CD4-positive, alpha-beta T cell treated with Interleukin-17A for 1 hour (primary cell): ENCODE measurements at regions not wholly inside any gene's neighbourhood (a gene's known extent, or its start where the extent isn't known, plus 50 kb on each side); places are given as distances from the start of the nearest gene placed in this dataset.

Experiments used
- DNase-seq: peaks from one replicate; pipeline ENCODE4 v3.0.0-alpha.2; 2020

- no peak for DNase-seq
Measured at GRCh38 chr6:19041906-19042305, 654.8 kb downstream of the RNF144B start.

- no peak for DNase-seq
Measured at GRCh38 chr6:19042420-19042819, 655.3 kb downstream of the RNF144B start.

DNA sequence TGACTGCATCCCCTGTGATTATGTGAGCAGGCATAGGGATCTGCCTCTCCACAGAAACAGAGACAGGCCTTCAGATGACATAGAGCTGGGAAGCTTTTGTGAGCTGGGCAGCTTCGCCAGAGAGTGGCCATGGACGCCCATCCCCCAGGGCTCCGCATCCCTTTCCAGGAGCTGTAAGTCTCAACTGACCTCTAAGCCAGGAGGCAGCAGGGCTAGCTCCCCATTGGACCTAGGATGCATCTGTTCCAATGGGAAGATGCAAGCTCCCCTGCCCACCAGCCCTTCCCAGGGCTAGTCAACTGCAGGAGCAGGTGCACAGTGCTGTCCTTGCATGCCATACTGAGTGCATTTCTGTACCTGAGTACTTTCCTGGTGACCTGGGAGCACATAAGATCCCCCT, 663.6 kb downstream of the RNF144B start:
- DNase-seq, result no peak

DNA sequence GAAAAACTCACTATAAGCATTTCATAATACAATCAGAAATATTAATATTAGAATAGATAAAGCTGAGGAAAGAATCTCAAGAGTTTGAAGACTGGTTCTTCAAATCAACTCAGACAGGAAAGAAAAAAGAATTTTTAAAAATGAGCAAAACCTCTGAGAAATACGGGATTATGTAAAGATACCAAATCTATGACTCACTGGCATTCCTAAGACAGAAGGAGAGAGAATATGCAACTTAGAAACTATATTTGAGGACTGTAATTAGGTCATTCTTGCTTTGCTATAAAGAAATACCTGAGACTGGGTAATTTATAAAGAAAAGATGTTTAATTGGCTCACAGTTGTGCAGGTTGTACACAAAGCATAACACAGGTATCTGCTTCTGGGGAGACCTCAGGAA, 665.1 kb downstream of the RNF144B start:
- DNase-seq, result no peak

- no peak for DNase-seq
Measured at GRCh38 chr6:19059102-19059501, 672.0 kb downstream of the RNF144B start.

DNA sequence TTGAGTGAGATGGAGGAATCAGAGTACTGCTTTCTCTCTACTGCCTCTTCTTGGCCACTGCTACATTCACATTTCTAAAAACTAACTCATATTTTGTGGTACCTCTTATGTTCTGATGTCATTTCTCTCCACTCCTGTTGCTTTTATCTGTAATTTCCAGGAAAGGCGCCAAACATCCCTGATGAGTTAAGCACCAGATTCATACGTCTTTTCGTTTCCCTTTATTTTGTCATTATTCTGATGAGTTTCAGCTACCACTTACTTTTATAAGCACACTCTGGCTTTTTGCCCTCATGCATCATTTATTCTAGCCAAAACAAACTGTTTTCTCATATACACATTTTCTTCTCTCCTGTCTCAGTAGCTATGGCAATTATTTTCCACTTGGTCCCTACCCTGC, 680.0 kb downstream of the RNF144B start:
- no peak for DNase-seq

GRCh38 chr6:19070520-19070919, 683.4 kb downstream of the RNF144B start:
- DNase-seq, result no peak

- DNase-seq, result no peak
Measured at GRCh38 chr6:19083801-19084200, 696.7 kb downstream of the RNF144B start.

DNA sequence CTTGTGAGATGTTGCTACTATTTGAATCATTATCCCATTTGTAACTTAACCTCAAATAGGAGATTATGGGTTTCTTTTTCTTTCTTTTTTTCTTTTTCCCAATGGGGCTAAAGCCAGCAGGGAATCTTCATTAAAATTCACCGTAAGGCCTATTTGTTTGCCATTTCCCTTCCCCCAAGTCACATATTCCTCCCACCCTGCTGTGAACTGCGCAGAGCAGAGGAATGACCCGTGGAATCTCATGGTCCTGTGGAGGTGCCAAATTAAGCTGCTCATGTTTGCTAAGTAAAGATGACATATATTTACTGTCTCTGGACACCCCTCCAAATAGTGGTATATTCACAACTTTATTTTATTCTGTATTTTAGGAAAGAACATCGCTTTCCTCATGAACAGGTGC, 699.3 kb downstream of the RNF144B start:
- no peak for DNase-seq

DNA sequence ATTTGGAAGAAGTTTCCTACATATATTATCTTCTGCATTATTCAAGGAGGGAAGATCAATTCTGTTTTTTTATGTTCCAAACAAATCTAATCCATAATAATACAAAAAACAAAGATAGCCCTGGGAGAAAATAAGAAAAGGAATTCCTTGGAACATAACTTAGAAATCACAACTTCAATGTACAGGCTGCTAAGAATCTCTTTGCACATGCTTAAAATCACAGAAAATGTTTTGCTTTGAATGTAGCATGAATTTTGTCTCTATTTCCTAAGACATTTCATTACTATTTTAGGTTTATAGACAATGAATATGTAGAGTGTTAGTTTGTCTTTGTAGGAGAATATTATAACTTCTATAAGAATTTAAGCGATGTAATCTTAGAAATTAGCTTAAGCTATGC, 700.1 kb downstream of the RNF144B start:
- DNase-seq, result no peak

DNA sequence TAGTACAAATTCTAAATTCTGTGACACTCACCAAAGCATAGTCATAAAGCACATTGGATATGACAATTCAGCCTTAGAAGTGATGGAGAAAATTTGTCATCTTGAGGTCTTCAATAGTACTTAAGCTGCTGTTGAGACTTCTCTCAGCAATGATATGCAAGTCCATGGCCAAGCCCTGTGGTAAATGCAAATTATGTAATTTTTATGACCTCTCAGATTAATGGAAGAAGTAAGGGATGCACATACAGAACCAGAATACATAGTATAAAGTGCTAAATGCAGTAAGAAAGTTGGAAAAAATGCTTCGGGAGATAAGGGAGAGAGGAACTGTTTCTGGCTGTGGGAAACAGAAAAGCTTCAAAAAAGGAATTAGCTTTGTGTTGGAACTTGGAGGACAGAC, 700.7 kb downstream of the RNF144B start:
- DNase-seq, result no peak

- no peak for DNase-seq
Measured at GRCh38 chr6:19100752-19101151, 713.6 kb downstream of the RNF144B start.

DNA sequence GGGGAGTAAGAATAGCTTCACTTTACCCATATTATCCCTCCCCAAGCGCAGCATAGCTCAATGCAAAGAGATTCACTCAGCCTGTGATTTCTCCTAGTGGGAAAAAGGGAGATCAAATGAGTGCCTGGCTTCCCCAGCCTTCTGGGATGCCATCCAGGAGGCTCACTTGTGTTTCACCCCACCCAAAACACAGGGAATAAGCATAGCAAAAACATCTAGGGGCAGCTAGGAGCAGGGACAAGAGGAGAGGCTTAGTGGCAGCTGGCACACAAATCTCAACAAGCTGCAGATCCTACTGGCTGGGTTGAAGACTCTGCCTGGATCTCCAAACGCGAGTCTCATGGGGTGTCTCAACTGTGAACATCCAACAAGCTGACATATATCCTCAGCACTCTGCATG, 715.8 kb downstream of the RNF144B start:
- DNase-seq, result no peak

- DNase-seq, result no peak
Measured at GRCh38 chr6:19107468-19107867, 720.3 kb downstream of the RNF144B start.

DNA sequence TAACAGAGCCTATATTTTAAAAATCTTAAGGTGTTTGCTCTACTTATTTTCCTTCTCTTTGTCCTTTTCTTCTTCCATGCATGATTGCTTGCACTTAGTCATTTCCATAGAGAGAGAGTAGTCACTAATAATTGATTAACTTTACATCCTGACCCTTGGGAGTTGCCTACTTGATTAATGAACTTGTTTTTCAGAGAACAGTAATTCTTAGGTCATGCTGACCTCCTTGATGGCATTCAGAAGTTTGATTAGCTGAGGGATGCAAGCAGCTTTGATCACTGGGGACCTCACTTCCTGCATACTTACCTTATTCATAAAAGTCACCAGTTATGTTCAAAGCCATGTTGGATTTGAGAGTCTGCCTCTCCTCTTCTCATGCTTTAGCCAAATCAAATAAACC, 715.6 kb upstream of the ID4 start:
- no peak for DNase-seq

DNA sequence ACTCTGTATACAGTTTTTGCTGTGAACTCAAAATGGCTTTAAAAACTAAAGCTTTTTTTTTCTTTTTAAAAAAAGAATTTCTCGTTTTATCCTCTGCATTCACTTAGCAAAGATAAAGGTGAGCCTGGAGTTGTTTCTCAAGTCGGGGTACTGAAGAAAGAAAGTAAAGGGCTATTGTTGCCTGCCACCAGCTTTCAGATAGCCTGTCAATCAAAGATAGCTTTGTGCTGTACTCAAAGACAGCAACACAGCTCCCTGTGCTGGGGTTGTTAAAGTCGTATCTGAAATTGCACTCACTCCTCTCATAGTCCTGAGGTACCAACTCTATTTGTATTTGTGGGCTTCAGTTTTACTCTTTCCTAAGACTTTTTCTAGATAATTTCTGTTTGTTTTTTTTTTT, 710.1 kb upstream of the ID4 start:
- DNase-seq, result no peak

GRCh38 chr6:19128701-19129100, 708.5 kb upstream of the ID4 start:
- no peak for DNase-seq

DNA sequence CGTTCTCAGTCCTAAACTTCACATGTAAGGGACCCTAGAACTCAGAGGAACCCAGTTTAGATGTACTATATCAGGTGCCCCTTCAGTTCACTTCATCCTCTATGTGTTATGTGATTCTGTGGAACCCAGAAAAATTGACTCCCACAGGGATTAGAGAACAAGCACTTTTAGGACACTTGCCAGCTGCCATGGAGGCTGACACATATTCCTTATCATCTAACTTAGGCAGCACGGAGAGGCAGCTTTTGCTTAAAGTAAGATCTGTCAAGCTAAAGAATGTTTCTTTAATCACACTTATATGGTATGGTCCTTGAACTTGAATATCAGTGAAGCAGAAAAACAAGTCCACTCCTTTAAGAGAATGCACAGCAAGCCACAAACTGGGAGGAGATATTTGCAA, 701.5 kb upstream of the ID4 start:
- no peak for DNase-seq

DNA sequence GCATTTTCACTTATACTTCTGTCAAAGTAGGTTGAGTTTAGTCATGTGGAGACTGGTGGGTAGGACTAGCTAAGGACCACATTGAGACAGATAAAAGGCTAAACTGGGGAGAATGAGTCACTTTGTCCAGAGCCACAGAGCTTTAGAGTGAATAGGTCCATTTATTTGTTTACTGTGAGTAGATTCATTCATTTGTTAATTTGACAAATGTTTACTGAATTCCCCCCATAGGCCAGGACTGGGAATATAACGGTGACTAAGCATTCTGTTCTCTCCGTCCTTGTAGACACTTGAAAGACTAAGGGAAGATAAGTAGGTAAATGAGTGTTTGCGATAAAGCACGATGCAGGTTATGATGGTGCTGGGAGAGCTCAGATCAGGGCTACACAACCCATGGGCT, 699.7 kb upstream of the ID4 start:
- DNase-seq, result no peak

- no peak for DNase-seq
Measured at GRCh38 chr6:19142275-19142674, 694.9 kb upstream of the ID4 start.

- no peak for DNase-seq
Measured at GRCh38 chr6:19150307-19150706, 686.9 kb upstream of the ID4 start.

GRCh38 chr6:19153270-19153980, 683.7 kb upstream of the ID4 start:
- no peak for DNase-seq

DNA sequence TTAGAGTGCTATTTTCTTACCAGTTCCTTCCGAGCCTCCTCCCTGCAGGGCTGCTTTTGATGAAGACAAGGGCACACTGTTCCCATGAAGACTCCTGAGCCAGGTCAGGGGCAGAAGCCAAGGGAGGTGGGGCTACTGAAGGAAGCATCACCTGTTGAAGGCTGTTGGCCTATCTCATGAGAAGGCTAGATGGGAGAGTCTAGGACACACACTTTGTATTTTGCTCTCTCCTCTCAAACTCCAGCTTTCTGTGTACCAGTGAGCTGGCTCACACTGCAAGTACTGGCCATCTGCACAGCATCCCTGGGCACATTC, 683.2 kb upstream of the ID4 start:
- DNase-seq, result no peak

DNA sequence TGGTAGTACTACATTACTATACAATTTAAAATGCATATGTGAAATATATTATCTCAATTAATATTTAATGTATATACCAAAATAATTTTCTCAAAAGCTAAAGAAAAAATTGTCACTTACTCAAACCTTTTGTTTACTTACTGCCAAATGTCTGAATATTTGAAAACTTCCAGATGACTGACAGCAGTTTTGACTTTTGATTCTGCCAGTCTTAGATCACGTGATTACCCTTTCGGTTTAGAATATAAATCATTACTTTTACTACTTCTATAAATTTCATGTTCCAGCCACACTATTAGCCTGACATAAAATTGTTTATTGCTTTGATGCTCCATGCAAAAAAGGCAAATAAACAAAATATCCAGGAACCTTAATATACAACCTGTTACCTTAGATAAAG, 680.7 kb upstream of the ID4 start:
- no peak for DNase-seq

DNA sequence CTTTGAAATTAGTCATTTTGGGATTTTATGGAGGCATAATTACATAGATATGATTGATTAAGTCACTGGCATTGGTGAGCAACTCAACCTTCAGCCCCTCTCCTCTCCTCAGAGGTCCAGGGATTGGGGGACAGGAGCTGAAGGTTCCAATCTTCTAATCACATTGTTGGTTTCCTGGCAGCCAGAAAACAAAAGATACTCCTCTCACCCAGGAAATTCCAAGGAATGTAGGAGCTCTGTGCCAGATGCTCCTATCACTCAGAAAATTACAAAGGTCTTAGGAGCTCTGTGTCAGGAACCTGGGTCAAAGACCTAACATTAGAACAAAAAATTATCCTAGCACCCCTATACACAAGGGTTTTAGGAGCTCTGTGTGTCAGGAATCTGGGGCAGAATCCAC, 679.7 kb upstream of the ID4 start:
- no peak for DNase-seq

DNA sequence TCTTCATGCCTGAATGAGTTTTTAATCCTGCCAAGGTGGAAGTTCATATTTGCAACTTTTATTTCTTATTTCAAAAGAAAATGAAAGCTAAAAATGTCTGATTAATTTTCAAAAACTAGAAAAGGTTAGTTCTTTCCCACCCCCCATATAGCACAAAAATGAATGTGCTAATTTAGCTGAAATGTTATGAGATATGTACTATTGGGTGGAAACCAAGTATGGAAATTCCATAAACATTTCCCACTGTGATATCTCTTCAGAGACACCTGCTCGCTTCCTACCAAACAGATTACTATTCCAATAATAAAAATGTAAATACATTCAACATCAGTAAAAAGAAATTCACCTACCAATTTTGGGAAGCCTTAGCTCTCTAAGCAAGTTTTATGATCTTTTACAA, 678.6 kb upstream of the ID4 start:
- no peak for DNase-seq
